ENCODE measurements at regions not wholly inside any gene's neighbourhood (a gene's known extent, or its start where the extent isn't known, plus 50 kb on each side); places are given as distances from the start of the nearest gene placed in this dataset.

DNA sequence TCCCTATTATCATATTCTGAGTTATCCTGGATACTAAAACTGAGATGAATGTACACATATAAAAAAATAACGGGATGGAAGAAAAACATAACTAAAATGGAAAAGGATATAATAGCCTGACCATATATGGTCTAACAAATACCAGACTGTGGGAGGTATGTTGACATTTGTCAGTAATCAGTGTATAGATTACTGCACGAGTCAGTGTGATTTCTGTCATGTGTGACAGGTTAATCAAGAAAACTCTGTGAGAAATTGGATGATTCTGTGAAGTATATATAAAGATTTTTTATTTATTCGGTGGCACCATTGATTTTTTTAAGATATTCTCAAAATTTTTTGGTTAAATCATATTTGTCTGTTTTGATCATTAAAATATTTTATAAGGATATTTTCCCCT, 547.3 kb upstream of the B3GALT2 start:
- H2AFZ ChIP-seq (ENCODE audit: low read depth, low read length): no peak overlapping the region
- intact Hi-C loops (cut with micrococcal nuclease) (no loop called here), in situ Hi-C loops (cut with MboI) (no loop called here)
- H3K4me3 ChIP-seq: no peak overlapping the region
- H3K27ac ChIP-seq (ENCODE audit: extremely low read depth, low read depth, low read length): no peak overlapping the region
- no peak overlapping the region for H3K9ac ChIP-seq (ENCODE audit: insufficient read depth in 1 of 2, low read depth in 2 of 2, low read length in 2 of 2)
- no peaks in the 10 kb centered on the region for H3K79me2 ChIP-seq (ENCODE audit: control insufficient read depth, insufficient read depth, low read length)
- ATAC-seq: no peak
- H3K27me3 ChIP-seq (ENCODE audit: control insufficient read depth in 2 of 2, insufficient read depth in 2 of 2, low read length in 2 of 2): no peaks in the 10 kb centered on the region
- H4K20me1 ChIP-seq (replicated peaks; ENCODE audit: control insufficient read depth, insufficient read depth, low read length): no peaks in the 10 kb centered on the region
- H3K9me1 ChIP-seq (ENCODE audit: control insufficient read depth, insufficient read depth, low read length): no peaks in the 10 kb centered on the region
- H3K36me3 ChIP-seq (ENCODE audit: control insufficient read depth, insufficient read depth, low read length): no peaks in the 10 kb centered on the region
- H3K9me3 ChIP-seq (replicated peaks; ENCODE audit: control insufficient read depth, insufficient read depth, low read depth, low read length): no peaks in the 10 kb centered on the region
- no peak for FAIRE-seq
- 2% methylated on average over 3 of the region's 3 CpGs for WGBS (ENCODE audit: insufficient coverage, low coverage, missing lambda C conversion rate)
- no peaks in the 10 kb centered on the region for H3K4me1 ChIP-seq (replicated peaks in 1 of 2; ENCODE audit: control insufficient read depth in 2 of 2, insufficient read depth in 2 of 2, low read length in 2 of 2)
- CTCF ChIA-PET (ENCODE audit: low intra/inter-chr PET ratio): no interaction called here
- POLR2A ChIA-PET: no interaction called here
- no TSS peak for BruUV-seq (replicated peaks)
- no peak overlapping the region for H3K4me2 ChIP-seq (ENCODE audit: insufficient read depth, low read length)
- no peak for DNase-seq (ENCODE audit: extremely low read depth in 1 of 4, low spot score in 3 of 4)
- TF ChIP-seq ZNF282 (CRISPR knock-in tag; IDR thresholded peaks at IDR 0.05) (no peak), RAD21 (CRISPR knock-in tag; conservative IDR thresholded peaks at IDR 0.05 in 1 of 2, IDR thresholded peaks at IDR 0.05 in 1 of 2) (no peak), ZBTB33 (CRISPR knock-in tag; IDR thresholded peaks at IDR 0.05) (no peak), MCM7 (IDR thresholded peaks at IDR 0.05) (no peak), PRPF4 (IDR thresholded peaks at IDR 0.05; ENCODE audit: insufficient read depth, low read depth, low read length, poor library complexity, severe bottlenecking) (no peak), XRCC3 (IDR thresholded peaks at IDR 0.05) (no peak), SLC30A9 (CRISPR knock-in tag; IDR thresholded peaks at IDR 0.05) (no peak), TFE3 (CRISPR knock-in tag; IDR thresholded peaks at IDR 0.05) (no peak), ETS1 (conservative IDR thresholded peaks at IDR 0.05; ENCODE audit: control insufficient read depth, low read depth, low read length) (no peak), CBFA2T3 (IDR thresholded peaks at IDR 0.05) (no peak), ZNF224 (CRISPR knock-in tag; IDR thresholded peaks at IDR 0.05) (no peak), ATF1 (CRISPR knock-in tag; IDR thresholded peaks at IDR 0.05) (no peak), ATF1 (tag; IDR thresholded peaks at IDR 0.05) (no peak), MYC (IDR thresholded peaks at IDR 0.05; ENCODE audit: low read depth, low read length) (no peak), MYC (CRISPR knock-in tag; IDR thresholded peaks at IDR 0.05; ENCODE audit: borderline replicate concordance, low read depth) (no peak), BRD4 (IDR thresholded peaks at IDR 0.05) (no peak), ERF (CRISPR knock-in tag; IDR thresholded peaks at IDR 0.05) (no peak), YBX1 (IDR thresholded peaks at IDR 0.05) (no peak), MED1 (CRISPR knock-in tag; IDR thresholded peaks at IDR 0.05; ENCODE audit: borderline replicate concordance) (no peak), ZKSCAN8 (CRISPR knock-in tag; IDR thresholded peaks at IDR 0.05) (no peak), CBX8 (IDR thresholded peaks at IDR 0.05; ENCODE audit: borderline replicate concordance, extremely low read depth, low read depth, low read length, poor library complexity, severe bottlenecking) (no peak), TAF1 (IDR thresholded peaks at IDR 0.05; ENCODE audit: control insufficient read depth, extremely low read depth, insufficient read depth, low read length, severe bottlenecking) (no peak)

All from K562 (cell line).